CD4-positive, CD25-positive, alpha-beta regulatory T cell (primary cell): ENCODE measurements at regions not wholly inside any gene's neighbourhood (a gene's known extent, or its start where the extent isn't known, plus 50 kb on each side); places are given as distances from the start of the nearest gene placed in this dataset.

Experiments used
- ATAC-seq, 2 donors: fragments of 150-1000 bp; cut with Tn5 transposase; one replicate each; pipeline ENCODE4 v1.10.0; 2021; ENCODE audit warnings: low read depth in 2 of 2, moderate number of reproducible peaks in 2 of 2, moderate library complexity in 1 of 2
- DNase-seq, 3 donors: peaks; one replicate each; pipeline versions ENCODE4 v3.0.0 to v3.0.0-alpha.2; 2012 to 2022; ENCODE audit warnings: mixed read lengths in 1 of 3
- H3K27ac ChIP-seq: one replicate; pipeline ENCODE4 v1.7.0; 2013; ENCODE audit warnings: mild to moderate bottlenecking, low read length; ENCODE audit not compliant: insufficient read depth, poor library complexity, severe bottlenecking
- H3K27me3 ChIP-seq: one replicate; pipeline ENCODE4 v1.7.0; 2013; ENCODE audit warnings: low read length; ENCODE audit not compliant: control insufficient read depth, insufficient read depth
- H3K36me3 ChIP-seq: one replicate; pipeline ENCODE4 v1.7.0; 2013; ENCODE audit warnings: mild to moderate bottlenecking, low read length, moderate library complexity; ENCODE audit not compliant: control insufficient read depth, insufficient read depth
- H3K4me1 ChIP-seq: 2 replicates; pipeline ENCODE4 v1.7.0; 2013; ENCODE audit warnings: mild to moderate bottlenecking, low read length; ENCODE audit not compliant: insufficient read depth, control insufficient read depth, poor library complexity, severe bottlenecking
- H3K4me3 ChIP-seq: one replicate; pipeline ENCODE4 v1.7.0; 2013; ENCODE audit warnings: low read depth, mild to moderate bottlenecking, low read length, moderate library complexity
- H3K9me3 ChIP-seq, 2 experiments: 1 replicate in 1 of 2; 2 replicates in 1 of 2; pipeline ENCODE4 v1.7.0; 2013; ENCODE audit warnings: low read length in 2 of 2, mild to moderate bottlenecking in 1 of 2, moderate library complexity in 1 of 2; ENCODE audit not compliant: control insufficient read depth in 2 of 2
- H3K27ac Mint-ChIP-seq, 3 donors: one replicate each; pipeline ENCODE4 v1.8.0; 2020 to 2022; ENCODE audit warnings: mild to moderate bottlenecking in 3 of 3, mixed read lengths in 3 of 3, moderate library complexity in 2 of 3
- H3K27me3 Mint-ChIP-seq: one replicate; pipeline ENCODE4 v1.8.0; 2022; ENCODE audit warnings: mild to moderate bottlenecking, mixed read lengths
- H3K36me3 Mint-ChIP-seq: one replicate; pipeline ENCODE4 v1.8.0; 2020; ENCODE audit warnings: mixed read lengths
- H3K4me1 Mint-ChIP-seq, 4 donors: one replicate each; pipeline ENCODE4 v1.8.0; 2020 to 2022; ENCODE audit warnings: mixed read lengths in 4 of 4, mild to moderate bottlenecking in 1 of 4
- H3K4me3 Mint-ChIP-seq, 4 donors: one replicate each; pipeline ENCODE4 v1.8.0; 2020 to 2022; ENCODE audit warnings: mild to moderate bottlenecking in 4 of 4, mixed read lengths in 4 of 4, moderate library complexity in 3 of 4
- H3K9me3 Mint-ChIP-seq, 7 donors: one replicate each; pipeline ENCODE4 v1.8.0; 2020 to 2022; ENCODE audit warnings: mixed read lengths in 7 of 7, mild to moderate bottlenecking in 3 of 7, moderate library complexity in 2 of 7

DNA sequence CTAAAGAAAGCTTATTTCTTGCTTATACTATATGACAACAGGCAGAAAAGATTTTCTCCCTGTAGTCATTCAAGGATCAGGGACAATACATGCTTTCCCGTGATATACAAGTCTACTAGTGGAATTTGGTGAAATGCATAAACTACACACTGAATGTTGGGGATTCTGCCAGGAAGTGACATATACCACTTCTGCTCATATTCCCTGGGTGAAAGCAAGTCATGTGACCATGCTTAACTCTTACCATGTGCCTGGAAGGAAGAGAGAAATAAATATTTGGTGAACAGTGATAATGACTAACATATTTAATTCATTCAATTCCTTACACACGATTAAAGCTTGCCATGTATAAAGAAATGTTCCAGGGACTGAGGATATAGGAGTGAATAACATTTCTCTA is 534.6 kb downstream of the PPARGC1A start:
- ATAC-seq: no peak
- no peak for DNase-seq
- Mint-ChIP-seq H3K27me3 (no peaks in the 10 kb centered on the region), H3K4me3 (no peak overlapping the region), H3K27ac (no peak overlapping the region), H3K36me3 (no peaks in the 10 kb centered on the region), H3K4me1 (no peaks in the 10 kb centered on the region), H3K9me3 (peaks cover 0 to 1% (median 0%) of the 10 kb centered on the region in 7 donors)
- Histone ChIP-seq H3K27me3 (no peaks in the 10 kb centered on the region), H3K4me3 (no peak overlapping the region), H3K36me3 (no peaks in the 10 kb centered on the region), H3K9me3 (no peaks in the 10 kb centered on the region), H3K27ac (no peak overlapping the region), H3K4me1 (no peaks in the 10 kb centered on the region)

DNA sequence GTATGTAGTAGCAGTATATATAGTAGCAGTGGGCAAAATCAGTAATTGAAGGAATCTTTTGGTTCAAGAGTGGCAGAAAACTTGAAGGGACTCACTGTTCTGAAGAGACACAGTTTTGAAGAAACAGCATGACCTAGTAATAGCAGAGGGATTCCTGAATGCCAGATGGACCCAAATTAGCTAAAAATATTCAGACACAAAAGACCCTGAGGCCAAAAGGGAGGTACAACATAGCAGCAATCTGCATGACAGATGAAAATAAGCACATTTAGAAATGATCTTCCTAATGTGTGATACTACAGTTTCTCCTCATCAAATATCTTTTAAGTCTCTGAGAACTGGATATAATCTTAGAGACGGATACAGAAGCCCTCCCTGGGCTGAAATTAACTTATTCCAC is 536.6 kb downstream of the PPARGC1A start:
- H3K4me1 ChIP-seq: no peaks in the 10 kb centered on the region
- no peak overlapping the region for H3K27ac ChIP-seq
- H3K27ac Mint-ChIP-seq: peak overlapping the region in 1 of 3 donors; percentile 26
- H3K4me3 ChIP-seq: no peak overlapping the region
- no peaks in the 10 kb centered on the region for H3K9me3 ChIP-seq
- H3K4me3 Mint-ChIP-seq: no peak overlapping the region
- peaks cover 0 to 1% (median 0%) of the 10 kb centered on the region in 7 donors for H3K9me3 Mint-ChIP-seq
- ATAC-seq (no peak), DNase-seq (no peak)
- H3K4me1 Mint-ChIP-seq: peaks cover 0 to 4% (median 0%) of the 10 kb centered on the region in 4 donors
- no peaks in the 10 kb centered on the region for H3K36me3 ChIP-seq
- H3K27me3 Mint-ChIP-seq: no peaks in the 10 kb centered on the region
- no peaks in the 10 kb centered on the region for H3K27me3 ChIP-seq
- no peaks in the 10 kb centered on the region for H3K36me3 Mint-ChIP-seq

DNA sequence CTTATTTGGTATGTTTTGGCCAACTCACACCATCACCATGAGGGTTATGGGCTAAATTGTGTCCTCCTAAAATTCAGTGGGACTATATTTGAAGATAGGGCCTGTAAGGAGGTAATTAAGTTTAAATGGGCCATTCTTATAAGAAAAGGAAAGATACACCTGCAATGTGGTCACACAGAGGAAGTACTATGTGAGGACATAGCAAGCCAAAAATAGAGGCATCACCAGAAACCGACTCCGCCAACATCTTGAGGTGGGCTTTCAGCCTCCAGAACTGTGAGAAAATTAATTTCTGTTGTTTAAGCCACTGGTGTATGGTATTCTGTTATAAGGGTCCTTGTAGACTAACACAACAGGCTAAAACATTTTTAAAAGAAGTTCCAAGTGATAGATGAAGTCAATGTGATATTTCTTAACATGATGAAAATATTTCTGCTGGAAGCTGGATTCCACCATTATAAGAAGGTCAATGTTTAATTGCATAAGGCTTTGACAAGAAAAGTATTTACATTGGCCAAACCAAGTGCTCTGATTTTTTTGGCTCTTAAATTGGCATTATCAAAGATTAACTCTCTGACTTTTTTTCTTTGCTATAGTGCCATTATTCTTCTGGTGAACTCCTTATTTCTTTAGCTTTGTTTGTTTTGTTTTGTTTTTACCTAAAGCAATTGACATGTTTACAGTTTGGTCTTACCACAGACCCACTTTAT is 540.9 kb downstream of the PPARGC1A start:
- H3K4me3 ChIP-seq: no peak overlapping the region
- DNase-seq (no peak), ATAC-seq (no peak)
- peaks cover 0 to 1% (median 0%) of the 10 kb centered on the region in 7 donors for H3K9me3 Mint-ChIP-seq
- no peaks in the 10 kb centered on the region for H3K27me3 Mint-ChIP-seq
- H3K4me1 ChIP-seq: no peaks in the 10 kb centered on the region
- H3K9me3 ChIP-seq: no peaks in the 10 kb centered on the region
- H3K27me3 ChIP-seq: no peaks in the 10 kb centered on the region
- no peak overlapping the region for H3K4me3 Mint-ChIP-seq
- no peaks in the 10 kb centered on the region for H3K36me3 Mint-ChIP-seq
- no peaks in the 10 kb centered on the region for H3K36me3 ChIP-seq
- H3K4me1 Mint-ChIP-seq: peaks cover 0 to 4% (median under 1%) of the 10 kb centered on the region in 4 donors
- no peak overlapping the region for H3K27ac ChIP-seq
- no peak overlapping the region for H3K27ac Mint-ChIP-seq

DNA sequence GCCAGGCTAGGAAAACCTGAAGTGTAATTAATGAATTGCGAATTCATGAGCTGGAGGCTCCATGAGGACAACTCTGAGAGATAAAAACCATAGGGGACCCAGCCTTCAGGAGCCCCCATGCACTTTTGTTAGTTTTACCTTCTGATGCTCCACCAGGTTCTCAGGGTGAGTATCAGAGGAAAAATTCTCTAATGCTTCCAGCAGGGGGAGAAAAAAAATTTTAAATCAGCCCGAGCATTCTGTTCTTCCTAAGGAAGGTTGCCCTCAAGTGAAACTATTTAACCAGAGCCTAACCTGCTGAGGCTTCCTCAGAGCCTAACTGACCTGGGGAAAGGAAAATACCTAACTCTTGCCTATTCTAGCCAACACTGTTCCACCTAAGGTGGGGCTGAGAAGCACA is 552.6 kb downstream of the PPARGC1A start:
- Mint-ChIP-seq H3K36me3 (no peaks in the 10 kb centered on the region), H3K27ac (no peak overlapping the region), H3K4me3 (no peak overlapping the region), H3K9me3 (peaks cover 0 to 5% (median 0%) of the 10 kb centered on the region in 7 donors), H3K27me3 (no peaks in the 10 kb centered on the region), H3K4me1 (peaks cover 15 to 40% (median 20%) of the 10 kb centered on the region in 4 donors)
- DNase-seq (no peak), ATAC-seq (no peak)
- H3K36me3 ChIP-seq: no peaks in the 10 kb centered on the region
- H3K9me3 ChIP-seq: no peaks in the 10 kb centered on the region
- H3K27me3 ChIP-seq: no peaks in the 10 kb centered on the region
- no peak overlapping the region for H3K27ac ChIP-seq
- peaks cover 10% of the 10 kb centered on the region for H3K4me1 ChIP-seq
- H3K4me3 ChIP-seq: no peak overlapping the region

DNA sequence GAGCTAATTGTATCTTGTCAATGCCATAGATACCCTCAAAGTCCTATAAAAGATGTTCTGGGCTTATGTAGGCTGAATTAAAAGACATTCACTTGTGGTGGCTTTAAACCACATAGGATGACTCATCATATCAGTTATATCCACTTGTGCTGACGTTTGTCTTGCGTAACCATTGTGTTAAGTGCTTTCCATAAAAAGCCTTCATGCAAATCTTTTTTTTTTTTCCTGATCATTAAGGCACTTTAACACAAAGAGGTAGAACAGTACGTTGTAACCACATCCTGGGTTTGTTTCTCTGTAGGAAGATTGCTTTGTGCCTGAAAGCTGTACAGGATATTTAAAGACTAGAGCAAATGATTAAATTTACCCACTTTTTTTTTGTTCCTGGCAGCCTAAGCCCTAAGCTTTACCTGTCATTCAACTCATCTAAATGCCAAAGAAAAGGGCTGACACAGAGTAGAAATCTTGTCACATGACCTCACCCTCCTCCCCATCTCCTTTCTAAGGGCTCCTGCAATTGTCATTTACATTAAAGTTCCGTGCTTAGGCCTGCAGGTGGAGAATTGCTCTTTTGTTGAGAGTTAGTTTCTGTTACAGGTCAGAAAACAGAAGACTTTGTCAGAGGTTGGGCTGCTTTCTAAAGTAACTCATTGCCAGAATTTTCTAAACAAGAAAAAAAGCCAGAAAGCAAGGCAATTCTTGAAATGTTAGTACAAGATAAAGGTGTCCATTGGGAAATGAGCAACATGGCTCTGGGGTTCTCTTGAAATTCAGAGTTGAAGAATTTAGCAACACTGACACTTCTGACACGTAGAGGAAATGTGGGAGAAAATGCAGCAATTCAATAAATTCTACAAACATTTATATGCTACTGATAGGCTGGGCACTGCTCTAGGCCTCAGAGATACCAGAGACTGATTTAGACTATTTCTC is 555.6 kb downstream of the PPARGC1A start:
- peak overlapping the region; percentile 78 for H3K27ac ChIP-seq
- peak; percentile 6 to 86 (median 67) for DNase-seq
- H3K9me3 Mint-ChIP-seq: peaks cover 0 to 3% (median 0%) of the 10 kb centered on the region in 7 donors
- H3K4me1 ChIP-seq: peaks cover 10% of the 10 kb centered on the region
- H3K4me1 Mint-ChIP-seq: peaks cover 15 to 44% (median 20%) of the 10 kb centered on the region in 4 donors
- no peaks in the 10 kb centered on the region for H3K27me3 ChIP-seq
- peak; percentile 78 for ATAC-seq
- H3K4me3 ChIP-seq: peak overlapping the region; percentile 53
- H3K27ac Mint-ChIP-seq: peak overlapping the region; percentile 86 to 89 (median 87)
- H3K36me3 Mint-ChIP-seq: no peaks in the 10 kb centered on the region
- no peaks in the 10 kb centered on the region for H3K36me3 ChIP-seq
- H3K9me3 ChIP-seq: no peaks in the 10 kb centered on the region
- no peaks in the 10 kb centered on the region for H3K27me3 Mint-ChIP-seq
- H3K4me3 Mint-ChIP-seq: peak overlapping the region; percentile 33 to 64 (median 56)

DNA sequence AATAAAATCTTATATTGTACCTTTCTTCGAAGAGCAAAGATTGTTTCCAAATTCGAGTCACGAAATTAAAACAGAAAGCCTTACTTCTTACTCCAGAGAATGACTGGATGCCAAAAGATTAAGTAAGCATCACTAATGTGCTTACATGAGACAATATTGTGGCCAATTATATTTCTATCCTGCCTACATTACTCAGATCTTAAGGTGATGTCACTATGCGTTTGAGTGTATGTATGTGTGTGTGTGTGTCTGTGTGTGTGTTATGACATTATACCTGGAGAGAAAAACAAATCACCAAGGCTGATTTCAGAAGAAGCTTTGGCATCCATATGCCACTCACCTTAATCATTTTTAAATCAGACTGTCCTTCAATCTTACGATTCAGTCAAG is 556.3 kb downstream of the PPARGC1A start:
- no peaks in the 10 kb centered on the region for H3K36me3 Mint-ChIP-seq
- Histone ChIP-seq H3K4me3 (peak overlapping the region; percentile 53), H3K9me3 (no peaks in the 10 kb centered on the region), H3K4me1 (peaks cover 10% of the 10 kb centered on the region), H3K27me3 (no peaks in the 10 kb centered on the region), H3K36me3 (no peaks in the 10 kb centered on the region), H3K27ac (peak overlapping the region; percentile 78)
- no peaks in the 10 kb centered on the region for H3K27me3 Mint-ChIP-seq
- peak; percentile 30 to 43 for ATAC-seq
- H3K4me1 Mint-ChIP-seq: peaks cover 15 to 44% (median 20%) of the 10 kb centered on the region in 4 donors
- DNase-seq: no peak
- peak overlapping the region; percentile 86 to 89 (median 87) for H3K27ac Mint-ChIP-seq
- H3K9me3 Mint-ChIP-seq: peaks cover 0 to 2% (median 0%) of the 10 kb centered on the region in 7 donors
- H3K4me3 Mint-ChIP-seq: peak overlapping the region; percentile 10 to 61 (median 42)

DNA sequence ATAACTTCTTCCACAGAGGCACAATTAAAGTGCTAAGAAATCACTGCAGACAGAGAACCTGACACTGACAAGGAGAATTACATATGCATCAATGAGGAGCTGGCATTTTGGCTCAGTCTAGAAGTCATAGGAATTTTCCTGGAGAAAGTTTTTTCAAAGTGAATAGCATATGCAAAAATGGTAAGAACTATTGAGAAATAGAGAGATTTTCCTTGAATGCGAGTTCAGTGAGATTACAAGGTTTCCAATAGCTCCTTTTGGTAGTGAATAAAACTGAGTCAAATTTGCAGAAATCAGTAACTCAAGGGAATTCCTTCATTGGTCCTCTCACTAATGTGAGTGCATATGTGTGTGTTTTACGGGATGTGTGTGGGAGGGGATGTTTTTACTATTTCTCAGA is 557.5 kb downstream of the PPARGC1A start:
- DNase-seq: no peak
- no peak overlapping the region for H3K4me3 Mint-ChIP-seq
- H3K4me1 Mint-ChIP-seq: peaks cover 15 to 41% (median 22%) of the 10 kb centered on the region in 4 donors
- Histone ChIP-seq H3K4me1 (peaks cover 10% of the 10 kb centered on the region), H3K36me3 (no peaks in the 10 kb centered on the region), H3K27me3 (no peaks in the 10 kb centered on the region), H3K9me3 (no peaks in the 10 kb centered on the region), H3K27ac (no peak overlapping the region), H3K4me3 (no peak overlapping the region)
- peaks cover 0 to 5% (median 0%) of the 10 kb centered on the region in 7 donors for H3K9me3 Mint-ChIP-seq
- H3K36me3 Mint-ChIP-seq: no peaks in the 10 kb centered on the region
- H3K27ac Mint-ChIP-seq: peak overlapping the region in 2 of 3 donors; percentile 85 to 86
- no peak for ATAC-seq
- no peaks in the 10 kb centered on the region for H3K27me3 Mint-ChIP-seq
